Small intestine (tissue), 7 donors: ENCODE measurements at regions not wholly inside any gene's neighbourhood (a gene's known extent, or its start where the extent isn't known, plus 50 kb on each side); places are given as distances from the start of the nearest gene placed in this dataset.
"Not testable (repeated sequence)": the region's sequence is repeated elsewhere in the genome, so short reads cannot be mapped to it uniquely, and the experiment has no call there.

ENCODE experiments used
- DNase-seq, 2 donors: peaks; one replicate each; pipeline versions ENCODE4 v3.0.0 to v3.0.0-alpha.2; 2013
- FAIRE-seq: peaks from 2 replicates; lab custom pipeline; 2012; peaks lifted over from hg19 to GRCh38; lab: Jason Lieb, UNC
- H3K27ac ChIP-seq, 3 donors: one replicate each; pipeline ENCODE4 v1.5.1; 2013; ENCODE audit warnings: low read length in 2 of 3, mild to moderate bottlenecking in 2 of 3, control low read depth in 1 of 3, inconsistent platforms in 1 of 3, low read depth in 1 of 3, moderate library complexity in 1 of 3
- H3K27me3 ChIP-seq, 3 donors: one replicate each; pipeline ENCODE4 v1.6.1; 2013; ENCODE audit warnings: low read length in 3 of 3, inconsistent platforms in 1 of 3; ENCODE audit not compliant: control insufficient read depth in 3 of 3, insufficient read depth in 3 of 3
- H3K36me3 ChIP-seq, 3 donors: one replicate each; pipeline ENCODE4 v1.6.1; 2013; ENCODE audit warnings: low read length in 3 of 3, inconsistent platforms in 1 of 3, low read depth in 1 of 3, mild to moderate bottlenecking in 1 of 3, moderate library complexity in 1 of 3; ENCODE audit not compliant: control insufficient read depth in 3 of 3, insufficient read depth in 2 of 3
- H3K4me1 ChIP-seq, 3 donors: one replicate each; pipeline ENCODE4 v1.6.1; 2013; ENCODE audit warnings: low read length in 2 of 3, inconsistent platforms in 1 of 3, low read depth in 1 of 3, mild to moderate bottlenecking in 1 of 3, moderate library complexity in 1 of 3; ENCODE audit not compliant: control insufficient read depth in 3 of 3, insufficient read depth in 2 of 3
- H3K4me3 ChIP-seq, 3 donors: one replicate each; pipeline ENCODE4 v1.5.1; 2013; ENCODE audit warnings: low read length in 3 of 3, control low read depth in 1 of 3, inconsistent platforms in 1 of 3, low read depth in 1 of 3, mild to moderate bottlenecking in 1 of 3, moderate library complexity in 1 of 3
- H3K9me3 ChIP-seq, 2 donors: one replicate each; pipeline ENCODE4 v1.6.1; 2013; ENCODE audit warnings: low read depth in 1 of 2, low read length in 1 of 2; ENCODE audit not compliant: control insufficient read depth in 2 of 2, insufficient read depth in 1 of 2
- WGBS, 3 donors: extraction: QIAGEN DNeasy Blood & Tissue Kit; methylation state at CpG; one replicate each; pipeline ENCODE4 v1.1.7; 2013; 5-methylcytosine and 5-hydroxymethylcytosine counted together
- donor health status: healthy with polysubstance abuse.
- donor health status: control.
- donor health status: control.
- donor health status: Bipolar disorder and iron deficiency.
- donor health status: healthy.

DNA sequence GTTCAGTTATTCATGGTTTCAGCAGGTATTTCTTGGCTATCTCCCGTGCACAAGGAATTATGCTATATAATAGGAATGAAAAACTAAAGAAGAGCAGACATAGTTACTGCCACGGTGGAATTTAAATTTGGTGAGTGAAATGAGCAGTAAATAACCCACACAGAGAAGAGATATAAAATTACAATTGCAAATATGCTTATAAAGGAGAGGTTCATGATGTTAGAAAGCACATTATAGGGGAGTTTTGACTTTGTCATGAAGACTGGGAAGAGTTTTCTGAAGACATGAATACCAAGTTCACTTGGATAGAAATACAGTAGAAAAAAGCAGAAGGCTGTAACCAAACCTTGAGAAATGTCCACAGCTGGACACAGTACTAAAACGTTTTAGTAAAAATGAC is 712.0 kb upstream of the AADAT start:
- H3K4me1 ChIP-seq, result no peaks in the 10 kb centered on the region
- H3K9me3 ChIP-seq, result no peaks in the 10 kb centered on the region
- H3K27me3 ChIP-seq, result no peaks in the 10 kb centered on the region
- no peak overlapping the region for H3K27ac ChIP-seq
- FAIRE-seq (no peak), DNase-seq (no peak)
- WGBS, 3 donors, result 51 to 56% (median 51%) methylated on average over 3 of the region's 3 CpGs
- H3K36me3 ChIP-seq, result no peaks in the 10 kb centered on the region
- H3K4me3 ChIP-seq, result no peak overlapping the region

GRCh38 chr4:170794525-170794924 is 704.8 kb upstream of the AADAT start:
- no peak for FAIRE-seq

DNA sequence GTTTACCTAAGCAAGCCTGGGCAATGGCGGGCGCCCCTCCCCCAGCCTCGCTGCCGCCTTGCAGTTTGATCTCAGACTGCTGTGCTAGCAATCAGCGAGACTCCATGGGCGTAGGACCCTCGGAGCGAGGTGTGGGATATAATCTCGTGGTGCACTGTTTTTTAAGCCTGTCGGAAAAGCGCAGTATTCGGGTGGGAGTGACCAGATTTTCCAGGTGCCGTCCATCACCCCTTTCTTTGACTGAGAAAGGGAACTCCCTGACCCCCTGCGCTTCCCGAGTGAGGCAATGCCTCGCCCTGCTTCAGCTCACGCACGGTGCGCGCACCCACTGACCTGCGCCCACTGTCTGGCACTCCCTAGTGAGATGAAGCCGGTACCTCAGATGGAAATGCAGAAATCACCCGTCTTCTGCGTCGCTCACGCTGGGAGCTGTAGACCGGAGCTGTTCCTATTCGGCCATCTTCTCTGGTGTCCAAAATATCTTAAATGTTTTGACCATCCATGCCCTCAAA is 698.8 kb upstream of the AADAT start:
- not testable (repeated sequence) for FAIRE-seq
- WGBS, 3 donors, result 87 to 90% (median 89%) methylated on average over 24 to 26 of the region's 28 CpGs

More at GRCh38 chr4:170794525-170794924, 704.8 kb upstream of the AADAT start:
- Histone ChIP-seq H3K36me3 (no peaks in the 10 kb centered on the region), H3K27ac (no peak overlapping the region), H3K27me3 (no peaks in the 10 kb centered on the region), H3K4me3 (no peak overlapping the region), H3K4me1 (no peaks in the 10 kb centered on the region), H3K9me3 (no peaks in the 10 kb centered on the region)
- WGBS, 3 donors, result 58 to 68% (median 62%) methylated on average over 3 of the region's 3 CpGs
- DNase-seq, result no peak

GRCh38 chr4:170777663-170778062 is 687.9 kb upstream of the AADAT start:
- WGBS, 3 donors, result 79 to 84% (median 81%) methylated on average over 3 of the region's 3 CpGs
- Histone ChIP-seq H3K36me3 (no peaks in the 10 kb centered on the region), H3K4me1 (no peaks in the 10 kb centered on the region), H3K9me3 (peaks cover 0 to 10% of the 10 kb centered on the region in 2 donors), H3K27me3 (no peaks in the 10 kb centered on the region), H3K27ac (no peak overlapping the region), H3K4me3 (no peak overlapping the region)
- DNase-seq (no peak), FAIRE-seq (no peak)

More for the DNA sequence above, 698.8 kb upstream of the AADAT start:
- not testable (repeated sequence) for H3K27me3 ChIP-seq, H3K4me3 ChIP-seq, H3K4me1 ChIP-seq, DNase-seq, H3K36me3 ChIP-seq, H3K27ac ChIP-seq, H3K9me3 ChIP-seq

- DNase-seq (no peak), FAIRE-seq (no peak)
- Histone ChIP-seq H3K4me3 (no peak overlapping the region), H3K4me1 (no peaks in the 10 kb centered on the region), H3K27me3 (no peaks in the 10 kb centered on the region), H3K27ac (no peak overlapping the region), H3K36me3 (no peaks in the 10 kb centered on the region), H3K9me3 (peaks cover 0 to 10% of the 10 kb centered on the region in 2 donors)
- 79 to 91% (median 88%) methylated on average over 6 of the region's 6 CpGs for WGBS, 3 donors
Measured at GRCh38 chr4:170776983-170777382, 687.2 kb upstream of the AADAT start.

GRCh38 chr4:170775851-170776250 is 686.1 kb upstream of the AADAT start:
- 85 to 88% (median 88%) methylated on average over 4 of the region's 4 CpGs for WGBS, 3 donors
- Histone ChIP-seq H3K4me1 (no peaks in the 10 kb centered on the region), H3K27ac (no peak overlapping the region), H3K9me3 (peaks cover 0 to 10% of the 10 kb centered on the region in 2 donors), H3K27me3 (no peaks in the 10 kb centered on the region), H3K4me3 (no peak overlapping the region), H3K36me3 (no peaks in the 10 kb centered on the region)
- DNase-seq (no peak), FAIRE-seq (no peak)

GRCh38 chr4:170773709-170774273 is 684.0 kb upstream of the AADAT start:
- WGBS, 3 donors, result 69 to 84% (median 78%) methylated on average over 2 of the region's 2 CpGs

GRCh38 chr4:170772429-170772828 is 682.7 kb upstream of the AADAT start:
- Histone ChIP-seq H3K9me3 (peaks cover 0 to 10% of the 10 kb centered on the region in 2 donors), H3K36me3 (no peaks in the 10 kb centered on the region), H3K27me3 (no peaks in the 10 kb centered on the region), H3K4me1 (no peaks in the 10 kb centered on the region), H3K4me3 (no peak overlapping the region), H3K27ac (no peak overlapping the region)
- DNase-seq (no peak), FAIRE-seq (no peak)
- WGBS, 3 donors, result 62 to 77% (median 66%) methylated on average over 1 of the region's 1 CpG

More at GRCh38 chr4:170773709-170774273, 684.0 kb upstream of the AADAT start:
- Histone ChIP-seq H3K36me3 (no peaks in the 10 kb centered on the region), H3K4me1 (no peaks in the 10 kb centered on the region), H3K27me3 (no peaks in the 10 kb centered on the region), H3K4me3 (no peak overlapping the region), H3K9me3 (peaks cover 0 to 10% of the 10 kb centered on the region in 2 donors), H3K27ac (no peak overlapping the region)
- DNase-seq (no peak), FAIRE-seq (no peak)

GRCh38 chr4:170770664-170771063 is 680.9 kb upstream of the AADAT start:
- Histone ChIP-seq H3K4me3 (no peak overlapping the region), H3K4me1 (no peaks in the 10 kb centered on the region), H3K9me3 (peaks cover 0 to 2% of the 10 kb centered on the region in 2 donors), H3K36me3 (no peaks in the 10 kb centered on the region), H3K27me3 (no peaks in the 10 kb centered on the region), H3K27ac (no peak overlapping the region)
- WGBS, 3 donors, result 48 to 60% (median 51%) methylated on average over 2 of the region's 2 CpGs
- DNase-seq, result no peak
- no peak for FAIRE-seq
